ENCODE measurements at regions not wholly inside any gene's neighbourhood (a gene's known extent, or its start where the extent isn't known, plus 50 kb on each side); places are given as distances from the start of the nearest gene placed in this dataset.
A peak's percentile ranks its signal among the peaks of the same experiment; 100 is the strongest.
"Not testable (repeated sequence)": the region's sequence is repeated elsewhere in the genome, so short reads cannot be mapped to it uniquely, and the experiment has no call there.

DNA sequence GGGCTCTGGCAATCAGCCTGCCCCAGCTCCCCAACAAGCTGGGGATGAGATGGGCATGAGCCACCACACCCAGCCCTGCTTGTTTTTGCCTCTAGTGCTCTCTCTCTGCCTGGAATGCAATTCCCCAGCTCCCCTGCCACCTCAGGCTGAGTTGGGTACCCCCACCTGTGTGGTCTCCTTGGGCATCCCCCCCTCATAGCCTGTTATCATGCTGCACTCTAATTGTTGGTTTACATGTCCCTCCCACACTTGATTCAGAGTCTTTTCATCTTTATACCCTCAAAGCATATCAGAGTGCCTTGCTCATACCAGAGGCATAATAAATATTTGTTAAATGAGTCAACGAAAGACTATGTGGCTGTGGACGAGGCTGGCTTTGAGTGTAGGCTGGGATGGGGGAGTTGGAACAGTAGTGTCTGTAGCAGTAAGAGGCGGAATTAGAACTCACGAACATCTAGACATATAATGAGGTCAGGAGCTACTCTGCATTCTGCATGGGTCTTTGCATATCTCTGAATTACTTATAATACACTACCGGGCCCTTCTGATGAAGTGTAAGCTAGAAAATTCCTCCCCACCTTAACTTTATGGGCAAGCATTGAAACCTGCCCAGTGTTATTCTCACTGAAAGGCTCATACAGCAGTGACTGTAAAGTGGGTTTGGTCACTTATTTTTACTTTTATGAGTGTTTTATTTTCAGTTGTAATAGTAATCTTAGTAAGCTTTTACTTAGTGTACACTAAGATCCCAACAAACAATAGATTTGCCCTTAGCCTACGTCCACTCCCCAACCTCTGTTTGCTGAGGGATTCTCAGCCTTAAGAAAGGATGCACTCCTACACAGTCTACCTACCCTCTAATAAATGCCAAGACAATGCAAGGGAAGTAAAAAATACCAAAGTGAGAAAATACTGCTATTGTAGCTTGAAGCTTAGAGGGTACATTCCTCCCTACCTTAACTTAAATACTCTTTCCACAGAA lies 58.7 kb downstream of the EDN1 start:
- peak; percentile 73 for DNase-seq (ENCODE audit: low read depth)

DNA sequence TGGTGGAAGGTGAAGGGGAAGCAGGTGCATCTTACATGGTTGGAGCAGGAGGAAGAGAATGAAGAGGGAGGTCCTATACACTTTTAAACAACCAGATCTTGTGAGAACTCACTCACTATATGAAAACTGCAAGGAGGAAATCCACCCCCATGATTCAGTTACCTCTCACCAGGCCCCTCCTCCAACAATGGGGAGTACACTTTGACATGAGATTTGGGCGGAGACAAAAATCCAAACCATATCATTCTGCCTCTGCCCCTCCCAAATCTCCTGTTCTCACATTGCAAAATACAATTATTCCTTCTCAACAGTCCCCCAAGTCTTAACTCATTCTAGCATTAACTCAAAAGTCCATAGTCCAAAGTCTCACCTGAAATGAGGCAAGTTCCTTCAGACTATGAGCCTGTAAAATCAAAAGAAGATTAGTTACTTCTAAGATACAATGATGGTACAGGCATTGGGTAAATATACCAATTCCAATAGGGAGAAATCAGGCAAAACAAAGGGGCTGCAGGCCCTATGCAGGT lies 60.5 kb downstream of the EDN1 start:
- no peak for DNase-seq (ENCODE audit: low read depth)

DNA sequence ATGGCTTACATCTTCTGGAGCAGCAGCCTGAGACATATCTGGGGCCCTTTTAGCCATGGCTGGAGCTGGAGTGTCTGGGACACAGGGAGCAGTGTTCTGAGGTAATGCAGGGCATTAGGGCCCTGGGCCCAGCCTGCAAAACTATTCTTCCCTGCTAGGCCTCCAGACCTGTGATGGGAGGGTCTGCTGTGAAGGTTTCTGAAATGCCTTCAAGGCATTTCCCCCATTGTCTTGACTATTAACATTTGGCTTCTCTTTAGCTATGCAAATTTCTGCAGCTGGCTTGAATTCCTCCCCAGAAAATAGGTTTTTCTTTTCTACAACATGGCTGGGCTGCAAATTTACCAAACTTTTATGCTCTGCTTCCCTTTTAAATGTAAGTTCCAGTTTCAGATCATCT lies 61.5 kb downstream of the EDN1 start:
- DNase-seq (ENCODE audit: low read depth): no peak

DNA sequence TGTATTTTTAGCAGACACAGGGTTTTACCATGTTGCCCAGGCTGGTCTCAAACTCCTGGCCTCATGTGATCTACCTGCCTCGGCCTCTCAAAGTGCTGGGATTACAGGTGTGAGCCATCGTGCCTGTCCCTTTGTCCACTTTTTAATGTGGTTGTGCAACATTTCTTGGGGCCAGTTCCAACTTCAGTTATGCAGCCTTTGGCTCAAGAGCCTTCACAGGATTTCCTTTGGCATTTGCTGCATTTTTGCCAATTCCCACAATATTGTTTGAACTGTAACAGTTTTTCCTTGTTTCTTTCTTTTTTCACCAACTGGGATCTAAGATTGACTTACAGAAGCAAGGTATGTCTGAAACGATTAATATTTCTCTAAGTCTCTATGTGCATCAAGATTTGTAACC lies 63.6 kb downstream of the EDN1 start:
- DNase-seq (ENCODE audit: low read depth): no peak

DNA sequence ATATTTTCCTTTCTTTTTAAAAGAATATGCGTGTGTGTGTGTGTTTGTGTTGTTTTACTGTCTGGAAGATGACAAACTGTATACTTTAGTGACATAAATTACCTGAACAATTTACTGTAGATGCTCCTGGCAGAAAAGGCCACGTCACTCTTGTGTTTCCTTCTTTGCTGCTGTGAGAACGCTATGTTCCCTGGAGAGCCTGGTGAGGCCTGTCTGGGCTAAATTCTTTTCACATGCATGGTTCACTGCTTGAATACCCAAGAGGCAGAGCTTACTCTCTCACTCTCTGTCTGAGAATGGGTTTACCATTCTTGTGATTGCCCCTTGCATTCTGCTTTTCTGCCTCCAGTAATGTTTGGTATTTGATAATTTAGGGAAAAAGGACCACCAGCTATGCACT lies 64.3 kb downstream of the EDN1 start:
- no peak for DNase-seq (ENCODE audit: low read depth)

DNA sequence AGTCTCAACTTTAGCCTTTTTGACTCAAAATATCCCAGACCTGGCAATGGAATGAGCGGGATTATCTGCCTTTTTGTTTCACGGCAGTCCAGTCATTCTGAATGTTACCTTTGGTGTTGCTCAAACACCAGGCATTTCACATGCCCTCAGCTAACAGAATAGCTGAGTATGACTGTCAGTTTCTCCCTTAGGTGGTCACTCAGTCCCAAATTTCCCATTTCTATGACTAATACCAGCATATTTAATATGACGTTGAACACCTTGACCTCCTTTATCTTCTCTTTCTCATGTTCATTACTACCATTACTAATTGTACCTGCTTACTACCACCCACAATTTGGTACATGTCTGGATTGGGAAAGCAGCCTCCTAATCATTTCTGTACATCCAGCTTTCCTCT lies 65.2 kb downstream of the EDN1 start:
- DNase-seq (ENCODE audit: low read depth): no peak

DNA sequence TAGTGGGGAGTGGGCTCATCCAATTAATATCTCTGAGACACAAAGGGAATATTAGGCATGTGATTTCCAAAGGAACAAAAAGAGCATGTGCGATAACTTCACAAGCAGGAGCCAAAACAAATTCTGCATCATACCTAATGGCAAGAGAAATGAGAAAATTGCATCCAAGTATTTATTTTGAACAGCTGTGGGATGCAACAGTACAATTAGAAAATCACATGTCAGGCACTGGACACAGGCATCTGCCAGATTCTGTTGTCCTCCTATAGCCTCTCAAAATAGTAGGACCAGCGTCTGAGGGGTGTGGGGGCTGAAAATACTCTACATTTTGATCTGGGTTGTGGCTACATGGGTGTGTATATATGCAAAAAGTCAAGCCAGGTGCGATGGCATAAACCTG lies 66.3 kb downstream of the EDN1 start:
- no peak for DNase-seq (ENCODE audit: low read depth)

DNA sequence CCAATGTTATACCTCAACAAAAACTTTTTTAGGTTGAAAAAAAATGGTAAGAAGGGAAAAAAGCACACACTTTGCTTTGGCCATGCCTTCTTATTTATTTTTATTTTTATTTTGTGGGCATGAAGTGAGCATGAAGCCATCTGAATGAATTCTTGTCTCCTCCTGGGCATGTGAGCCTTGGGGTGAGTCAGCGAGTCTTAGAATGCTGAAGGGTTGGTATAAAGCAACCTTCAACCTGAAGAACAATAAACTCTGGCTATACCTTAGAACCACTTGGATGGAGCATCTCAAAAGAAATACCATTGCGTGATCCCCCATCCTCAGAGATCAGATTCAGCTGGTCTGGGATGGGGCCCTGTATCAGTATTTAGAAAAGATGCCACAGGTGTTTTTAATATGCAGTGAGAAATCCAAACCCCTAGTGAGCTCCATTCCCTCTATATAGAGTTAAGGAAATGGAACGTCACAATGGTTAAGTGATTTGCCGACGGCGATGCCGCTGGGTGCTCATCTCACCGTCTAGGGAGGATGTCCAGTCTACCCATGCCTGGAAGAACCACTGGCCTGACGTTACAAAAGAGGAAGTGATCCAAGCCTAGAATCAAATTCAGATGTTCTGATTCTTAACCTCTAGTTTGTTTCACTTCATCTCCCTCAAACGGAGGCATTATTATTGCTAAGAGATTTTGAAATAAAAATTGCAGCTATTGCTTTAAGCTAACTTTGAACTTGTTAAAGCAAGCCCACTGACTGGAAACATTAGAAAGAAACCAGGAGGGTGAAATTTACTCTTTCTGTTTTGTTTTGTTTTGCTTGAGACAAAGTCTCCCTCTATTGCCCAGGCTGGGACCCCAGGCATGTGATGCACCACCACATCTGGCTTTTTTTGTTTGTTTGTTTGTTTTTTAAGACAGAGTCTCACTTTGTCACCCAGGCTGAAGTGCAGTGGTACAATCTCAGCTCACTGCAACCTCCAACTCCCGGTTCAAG lies 67.1 kb downstream of the EDN1 start:
- no peak for DNase-seq (ENCODE audit: low read depth)

DNA sequence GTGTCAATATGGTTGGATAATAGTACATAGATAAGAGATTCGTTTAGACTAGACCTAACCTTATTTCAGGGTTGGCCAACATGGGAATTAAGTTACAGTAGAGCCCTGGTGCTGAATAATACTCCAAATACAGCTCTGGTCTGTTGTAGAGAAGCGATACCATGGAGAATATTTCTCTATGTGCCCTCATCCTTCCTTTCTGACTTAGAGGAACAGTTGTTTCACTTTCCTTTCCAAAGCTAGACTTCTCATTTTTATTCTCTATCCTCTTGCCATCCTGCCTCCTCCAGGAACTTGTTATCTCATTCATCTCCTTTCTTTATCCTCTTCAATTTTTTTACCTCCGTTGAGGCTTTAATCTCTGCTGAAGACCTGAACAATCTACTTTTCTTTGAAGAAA lies 68.9 kb downstream of the EDN1 start:
- DNase-seq (ENCODE audit: low read depth): no peak

DNA sequence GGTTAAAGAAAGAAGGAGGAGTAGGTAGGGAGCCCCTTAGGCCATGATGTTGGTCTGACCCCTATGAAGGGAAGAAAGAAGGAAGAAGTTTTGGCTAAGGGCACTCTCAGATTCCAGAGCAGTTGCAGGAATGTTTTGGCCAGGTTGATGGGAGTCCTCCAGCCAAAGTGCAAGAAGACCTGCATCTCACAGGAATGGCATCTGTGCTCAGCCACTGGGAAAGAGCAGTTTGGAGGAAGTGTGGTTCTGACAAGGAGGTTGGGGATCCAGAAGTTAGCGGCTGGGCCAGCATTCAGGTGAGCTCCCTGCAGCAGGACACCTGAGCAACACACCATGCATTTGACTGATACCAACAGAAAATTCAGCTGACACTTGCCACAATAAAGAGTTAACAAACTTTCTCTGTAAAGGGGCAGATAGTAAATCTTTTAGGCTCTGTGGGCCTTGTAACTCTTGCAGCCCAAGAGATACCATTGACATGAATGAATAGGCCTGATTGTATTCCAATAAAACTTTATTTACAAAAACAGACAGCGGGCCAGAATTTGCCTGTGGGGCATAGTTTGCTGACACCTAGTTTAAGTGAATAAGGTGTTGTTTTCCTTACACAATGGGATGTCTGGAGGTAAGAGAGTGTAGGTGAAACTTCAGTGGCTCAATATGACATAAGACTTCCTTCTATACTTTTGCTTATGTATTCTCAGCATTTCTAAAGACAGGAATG lies 71.0 kb downstream of the EDN1 start:
- DNase-seq (ENCODE audit: low read depth): no peak

DNA sequence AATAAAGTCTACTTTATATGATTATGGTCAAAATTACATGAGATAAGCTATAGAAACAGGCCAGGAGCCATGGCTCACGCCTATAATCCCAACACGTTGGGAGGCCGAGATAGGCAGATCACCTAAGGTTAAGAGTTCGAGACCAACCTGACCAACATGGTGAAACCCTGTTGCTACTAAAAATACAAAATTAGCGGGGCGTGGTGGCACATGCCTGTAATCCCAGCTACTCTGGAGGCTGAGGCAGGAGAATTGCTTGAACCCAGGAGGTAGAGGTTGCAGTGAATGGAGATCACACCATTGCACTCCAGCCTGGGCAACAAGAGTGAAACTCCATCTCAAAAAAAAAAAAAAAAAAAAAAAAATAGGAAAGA lies 73.1 kb downstream of the EDN1 start:
- DNase-seq (ENCODE audit: low read depth): not testable (repeated sequence)

DNA sequence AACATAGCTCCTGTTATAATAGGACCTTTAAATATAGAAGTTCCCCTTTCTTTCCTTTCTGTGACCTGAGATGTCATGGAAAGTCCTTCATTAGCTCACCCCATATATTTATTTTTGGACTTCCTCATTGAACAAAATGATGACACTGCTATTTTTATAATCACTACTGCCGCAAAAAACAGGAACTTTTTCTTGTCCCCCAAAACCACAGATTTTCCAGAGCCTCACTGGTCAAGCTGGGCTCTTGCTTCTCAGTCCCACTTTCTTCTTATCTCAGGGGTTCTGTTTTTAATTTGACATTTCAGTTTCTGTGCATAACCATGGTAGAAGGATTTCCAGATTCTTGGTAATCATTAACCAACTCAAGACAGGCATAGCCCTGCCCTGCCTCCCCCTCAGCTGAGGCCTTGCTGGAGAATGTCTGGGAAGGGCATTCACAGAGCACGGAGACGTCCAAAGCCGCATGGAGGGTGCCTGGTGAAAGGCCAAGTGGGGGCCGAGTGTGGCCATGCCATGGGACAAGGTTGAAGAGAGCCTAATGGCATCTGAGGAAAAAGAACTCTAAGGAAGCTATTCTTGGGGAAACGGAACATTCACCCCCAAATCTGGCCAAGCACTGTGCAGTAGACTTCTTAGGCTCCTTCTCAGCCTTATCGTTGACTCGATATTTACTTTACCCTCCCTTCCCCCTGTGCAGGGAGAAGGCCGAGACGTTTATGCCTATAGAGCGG lies 73.7 kb downstream of the EDN1 start:
- no peak for DNase-seq (ENCODE audit: low read depth)

DNA sequence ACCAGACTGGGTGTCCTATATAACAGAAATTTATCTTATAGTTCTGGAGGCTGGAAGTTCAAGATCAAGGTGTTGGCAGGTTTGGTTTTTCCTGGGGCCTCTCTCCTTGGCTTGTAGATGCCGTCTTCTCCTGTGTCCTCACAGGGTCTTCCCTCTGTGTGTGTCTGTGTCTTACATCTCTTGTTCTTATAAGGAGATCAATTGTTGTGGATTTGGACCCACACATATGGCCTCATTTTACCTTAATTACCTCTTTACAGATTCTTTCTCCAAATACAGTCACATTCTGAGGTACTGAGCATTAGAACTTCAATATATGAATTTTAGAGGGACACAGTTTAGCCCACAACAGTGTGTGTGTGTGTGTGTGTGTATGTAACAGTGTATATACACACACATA lies 74.5 kb downstream of the EDN1 start:
- no peak for DNase-seq (ENCODE audit: low read depth)

DNA sequence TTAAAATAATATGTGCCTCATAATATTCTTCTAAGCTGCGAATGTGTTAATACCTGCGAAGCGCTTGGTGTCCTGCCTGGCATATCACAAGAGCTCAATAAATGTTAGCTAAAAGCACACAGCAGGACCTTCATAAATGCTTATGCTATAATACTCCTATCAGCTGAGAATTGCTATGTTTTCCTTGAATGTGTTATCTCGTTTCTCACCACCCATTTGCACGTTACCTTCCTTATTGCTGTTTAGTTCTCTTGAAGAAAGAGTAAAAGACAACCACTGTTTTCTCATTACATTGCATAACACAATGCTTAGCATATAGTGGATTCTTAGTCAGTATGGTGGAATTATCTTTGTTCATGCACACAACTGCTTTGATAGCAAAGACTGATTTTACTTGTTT lies 76.6 kb downstream of the EDN1 start:
- DNase-seq (ENCODE audit: low read depth): no peak

DNA sequence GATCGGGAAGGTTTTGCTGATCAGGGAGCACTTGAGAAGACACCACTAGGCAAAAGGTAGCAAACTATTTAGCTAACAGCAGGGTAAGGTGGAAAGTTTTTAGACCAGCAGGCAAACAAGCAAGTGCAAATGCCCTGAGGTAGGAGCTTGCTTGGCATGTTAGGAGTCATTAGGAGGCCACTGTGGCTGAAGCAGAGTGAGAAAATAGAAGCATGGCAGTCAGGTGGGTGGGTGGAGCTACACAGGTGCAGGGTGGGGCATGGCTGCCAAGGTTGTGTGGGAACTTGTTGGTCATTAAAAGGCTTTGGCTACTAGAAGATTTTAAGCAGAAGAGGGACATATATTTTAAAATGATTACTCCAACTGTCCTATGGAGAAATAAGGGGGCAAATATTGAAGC lies 77.3 kb downstream of the EDN1 start:
- DNase-seq (ENCODE audit: low read depth): no peak

DNA sequence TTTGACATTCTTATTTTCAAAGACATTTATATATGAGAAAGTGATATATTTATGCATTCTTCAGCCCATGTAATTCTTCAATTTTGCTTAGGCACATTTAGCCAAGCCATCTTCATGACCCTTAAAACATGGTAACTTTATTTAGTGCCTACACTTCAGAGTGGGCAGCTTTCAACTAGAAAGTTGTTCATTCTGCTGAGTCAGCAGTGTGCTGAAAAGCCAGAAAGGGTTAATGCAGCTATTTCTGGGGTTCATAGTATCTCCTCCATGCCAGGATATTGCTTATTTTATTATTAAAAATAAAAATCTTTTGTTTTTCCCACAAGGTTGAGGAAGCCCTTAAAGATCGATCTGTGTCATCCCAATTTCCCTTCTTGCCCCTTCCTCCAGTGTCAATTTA lies 79.2 kb downstream of the EDN1 start:
- DNase-seq (ENCODE audit: low read depth): no peak

DNA sequence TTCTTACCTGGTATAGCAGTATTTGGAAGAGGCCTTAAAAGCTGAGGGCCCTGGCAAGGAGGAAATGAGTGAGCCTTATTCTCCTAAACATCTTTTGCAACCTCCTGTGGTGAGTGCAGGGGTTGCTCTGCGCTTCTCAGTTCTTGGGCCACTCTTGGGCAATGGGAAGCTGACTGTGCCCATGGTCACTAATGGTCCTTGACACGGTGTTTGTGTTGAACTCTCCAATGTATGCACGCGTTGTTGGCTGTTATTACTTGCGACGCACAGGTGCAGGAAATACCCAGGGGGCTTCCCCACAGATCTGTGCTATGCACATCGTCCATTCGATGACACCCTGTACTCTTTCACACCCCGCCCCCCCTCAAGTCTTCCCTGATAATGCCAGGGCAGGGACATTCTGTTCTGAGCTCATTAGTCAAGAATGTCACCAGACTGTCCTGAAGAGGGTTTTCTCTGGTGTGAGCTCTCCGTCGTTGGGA lies 79.7 kb downstream of the EDN1 start:
- no peak for DNase-seq (ENCODE audit: low read depth)

DNA sequence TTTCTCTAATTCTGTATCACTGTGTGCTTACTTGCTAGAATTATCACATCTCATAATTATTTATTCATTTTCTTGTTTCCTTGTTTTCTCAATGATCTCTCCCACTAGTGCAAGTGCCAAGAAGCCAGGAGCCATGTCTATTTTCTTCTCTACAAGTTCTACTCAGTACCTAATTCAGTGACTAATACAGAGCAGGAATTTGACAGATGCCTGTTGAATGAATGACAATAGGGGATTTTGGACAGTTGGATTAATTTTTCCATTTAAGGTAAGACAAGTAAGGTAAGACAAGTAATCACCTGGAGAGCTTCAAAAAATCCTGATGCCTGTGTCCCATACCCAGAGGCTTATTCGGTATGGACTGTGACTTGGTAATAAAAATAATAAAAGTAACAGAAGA lies 81.0 kb downstream of the EDN1 start:
- no peak for DNase-seq (ENCODE audit: low read depth)

DNA sequence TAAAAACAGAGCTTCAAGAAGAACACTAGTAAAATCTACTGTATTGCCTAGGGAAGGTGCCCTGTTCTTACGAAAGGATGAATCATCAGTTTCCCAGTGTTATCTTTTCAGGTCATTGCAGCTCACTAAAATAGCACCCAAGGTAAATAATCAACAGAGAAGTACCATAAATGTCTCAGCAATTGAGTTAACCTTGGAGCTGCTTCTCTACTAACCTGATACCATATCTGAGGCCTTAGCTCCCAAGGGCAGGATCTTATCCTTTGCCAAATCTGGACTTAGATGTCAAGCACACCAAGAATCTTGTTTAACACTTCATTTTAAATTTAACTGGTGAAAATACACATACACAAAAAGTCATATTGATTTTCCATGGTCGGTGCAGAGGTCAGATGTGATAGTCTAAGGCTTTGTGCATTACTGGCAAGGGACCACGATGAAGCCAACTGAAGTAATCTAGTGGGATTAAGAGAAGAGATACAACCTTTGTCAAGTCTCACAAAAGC lies 81.5 kb downstream of the EDN1 start:
- DNase-seq (ENCODE audit: low read depth): no peak

DNA sequence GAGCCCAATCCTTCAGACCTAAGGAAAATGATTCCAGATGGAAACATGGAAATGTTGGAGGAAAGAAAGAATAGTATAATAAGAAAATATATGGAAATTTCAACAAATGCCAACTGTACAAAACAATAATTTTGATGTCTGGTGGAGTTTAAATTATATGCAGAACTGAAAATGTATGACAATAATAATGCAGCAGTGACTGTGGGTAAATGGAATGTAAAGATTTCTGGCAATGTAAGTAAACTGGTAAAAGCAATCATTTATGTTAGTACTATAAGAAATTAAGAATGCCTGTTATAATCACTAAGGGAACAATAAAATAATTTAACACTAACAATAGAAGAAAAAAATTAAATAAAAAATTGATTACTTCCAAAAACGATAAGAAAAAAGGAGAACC lies 89.0 kb downstream of the EDN1 start:
- no peak for DNase-seq (ENCODE audit: low read depth)

DNA sequence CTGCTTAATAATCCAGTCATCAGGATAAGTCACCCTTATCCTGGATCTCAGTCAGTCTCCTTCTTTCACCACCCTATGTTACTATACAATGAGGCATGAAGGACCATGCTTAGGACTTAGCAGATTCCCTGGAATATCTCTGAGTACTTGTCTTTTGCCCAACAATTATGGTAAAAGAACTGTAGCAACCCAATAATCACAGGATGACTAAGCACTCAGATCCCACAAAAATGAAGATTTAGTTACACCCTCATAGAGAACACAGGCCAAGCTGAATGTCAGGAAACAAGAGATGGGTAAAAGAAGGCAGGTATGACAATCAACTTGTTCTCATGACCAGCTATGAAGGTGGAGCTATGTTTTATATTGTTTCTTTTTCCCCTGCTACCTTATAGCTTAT lies 91.4 kb downstream of the EDN1 start:
- DNase-seq (ENCODE audit: low read depth): no peak
